GM10266 (cell line): ENCODE measurements at regions not wholly inside any gene's neighbourhood (a gene's known extent, or its start where the extent isn't known, plus 50 kb on each side); places are given as distances from the start of the nearest gene placed in this dataset.

ENCODE experiments used
- DNase-seq: peaks from one replicate; pipeline ENCODE4 v3.0.0; 2012; ENCODE audit errors: extremely low spot score
- CTCF ChIP-seq: IDR thresholded peaks from 2 replicates; pipeline ENCODE4 v1.5.1; 2012; ENCODE audit warnings: mild to moderate bottlenecking, low read depth; ENCODE audit not compliant: control insufficient read depth, insufficient read depth; ENCODE audit errors: missing control alignments

GRCh38 chr2:105625632-105626031 is 119.1 kb upstream of the NCK2 start:
- no peak for TF ChIP-seq CTCF
- DNase-seq = no peak

- DNase-seq = no peak
- TF ChIP-seq CTCF = no peak
Observed at GRCh38 chr2:105621038-105621437, 123.7 kb upstream of the NCK2 start.

DNA sequence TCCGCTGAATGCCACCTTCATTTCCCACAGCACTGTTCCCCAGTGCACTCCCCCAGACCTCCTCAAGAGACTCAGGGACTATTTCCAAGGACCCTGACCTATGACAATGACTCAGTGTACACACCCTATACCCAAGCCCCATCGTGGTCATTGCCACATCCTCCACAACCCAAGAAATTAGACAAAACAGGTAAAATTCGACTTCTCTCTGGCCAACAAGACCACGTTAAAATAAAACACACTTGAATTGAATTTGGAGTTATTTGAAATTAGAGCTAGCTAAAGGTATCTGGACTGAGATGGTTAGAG is 126.4 kb upstream of the NCK2 start:
- no peak for DNase-seq
- TF ChIP-seq CTCF = no peak

DNA sequence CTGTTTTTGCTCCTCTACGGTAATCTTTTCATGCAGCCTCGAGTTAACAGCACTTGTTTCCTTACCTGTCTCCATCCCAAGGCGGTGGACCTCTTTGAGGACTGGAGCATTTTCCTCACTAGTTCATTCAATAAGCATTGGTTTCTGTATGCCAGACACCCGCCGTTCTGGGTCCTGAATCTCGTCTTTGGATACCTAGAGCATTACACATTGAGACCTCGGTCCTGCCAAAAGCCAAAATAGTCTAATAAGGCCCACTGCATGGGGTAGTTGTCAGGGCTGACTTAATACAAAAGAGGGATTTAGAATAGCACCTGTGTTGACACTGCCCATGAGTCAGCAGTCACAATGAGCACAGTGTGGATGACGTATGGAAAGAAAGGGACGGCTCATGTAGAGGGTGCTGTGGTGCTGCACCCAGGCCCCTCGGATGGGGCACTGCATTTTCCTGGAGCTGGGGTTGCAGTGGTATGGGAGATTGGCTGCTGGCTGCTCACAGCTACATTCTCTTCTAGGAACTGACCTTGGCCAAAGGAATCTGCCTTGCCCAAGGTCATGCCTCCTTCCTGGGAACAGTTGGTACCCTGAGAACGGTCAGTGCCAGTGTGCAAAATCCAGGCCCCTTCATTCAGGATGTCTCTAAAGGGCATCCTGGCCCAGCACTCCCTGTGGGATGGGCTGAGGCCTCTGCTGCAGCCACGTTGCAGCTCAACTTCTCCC is 126.9 kb upstream of the NCK2 start:
- TF ChIP-seq CTCF = no peak
- DNase-seq = no peak

GRCh38 chr2:105615305-105615704 is 129.4 kb upstream of the NCK2 start:
- no peak for TF ChIP-seq CTCF
- DNase-seq = no peak

- no peak for DNase-seq
- no peak for TF ChIP-seq CTCF
Observed at GRCh38 chr2:105611811-105612424, 132.8 kb upstream of the NCK2 start.

- DNase-seq = no peak
- no peak for TF ChIP-seq CTCF
Observed at GRCh38 chr2:105611333-105611637, 133.4 kb upstream of the NCK2 start.
